Activated CD4-positive, alpha-beta T cell treated with anti-CD3 and anti-CD28 coated beads for 36 hours (primary cell): ENCODE measurements at regions not wholly inside any gene's neighbourhood (a gene's known extent, or its start where the extent isn't known, plus 50 kb on each side); places are given as distances from the start of the nearest gene placed in this dataset.

Source experiments
- ATAC-seq: fragments of 200-7000 bp; cut with Tn5 transposase; one replicate; pipeline ENCODE4 v1.10.0; 2021; ENCODE audit warnings: mild to moderate bottlenecking, moderate library complexity
- CTCF ChIA-PET: fragments of 350-600 bp; sonication (Branson Sonifier 250); formaldehyde crosslinking; loops from one replicate; lab custom pipeline; 2021; ENCODE audit warnings: antibody characterized with exemption; lab: Charles Lee
- POLR2A ChIA-PET: fragments of 350-600 bp; sonication (Branson Sonifier 250); formaldehyde crosslinking; loops from one replicate; lab custom pipeline; 2021; ENCODE audit warnings: antibody characterized with exemption, inconsistent platforms; lab: Charles Lee
- DNase-seq: peaks from one replicate; pipeline ENCODE4 v3.0.0-alpha.2; 2020
- H3K27ac Mint-ChIP-seq: one replicate; pipeline ENCODE4 v1.8.0; 2021; ENCODE audit warnings: mixed read lengths
- H3K27me3 Mint-ChIP-seq: one replicate; pipeline ENCODE4 v1.8.0; 2021; ENCODE audit warnings: mixed read lengths
- H3K36me3 Mint-ChIP-seq: one replicate; pipeline ENCODE4 v1.8.0; 2021; ENCODE audit warnings: low read depth, mixed read lengths
- H3K4me1 Mint-ChIP-seq: one replicate; pipeline ENCODE4 v1.8.0; 2021; ENCODE audit warnings: mixed read lengths
- H3K4me3 Mint-ChIP-seq: one replicate; pipeline ENCODE4 v1.8.0; 2021; ENCODE audit warnings: mild to moderate bottlenecking, moderate library complexity, mixed read lengths
- H3K9me3 Mint-ChIP-seq: one replicate; pipeline ENCODE4 v1.8.0; 2021; ENCODE audit warnings: low read depth, mixed read lengths
- intact Hi-C, 2 experiments: fragments of 100-400 bp; cut with DNase I in 1 of 2; cut with micrococcal nuclease in 1 of 2; formaldehyde crosslinking; loops; one replicate each; pipeline versions ENCODE4 v1.14.2 to v1.15.1; 2022 to 2024; cut with DNase I, micrococcal nuclease

DNA sequence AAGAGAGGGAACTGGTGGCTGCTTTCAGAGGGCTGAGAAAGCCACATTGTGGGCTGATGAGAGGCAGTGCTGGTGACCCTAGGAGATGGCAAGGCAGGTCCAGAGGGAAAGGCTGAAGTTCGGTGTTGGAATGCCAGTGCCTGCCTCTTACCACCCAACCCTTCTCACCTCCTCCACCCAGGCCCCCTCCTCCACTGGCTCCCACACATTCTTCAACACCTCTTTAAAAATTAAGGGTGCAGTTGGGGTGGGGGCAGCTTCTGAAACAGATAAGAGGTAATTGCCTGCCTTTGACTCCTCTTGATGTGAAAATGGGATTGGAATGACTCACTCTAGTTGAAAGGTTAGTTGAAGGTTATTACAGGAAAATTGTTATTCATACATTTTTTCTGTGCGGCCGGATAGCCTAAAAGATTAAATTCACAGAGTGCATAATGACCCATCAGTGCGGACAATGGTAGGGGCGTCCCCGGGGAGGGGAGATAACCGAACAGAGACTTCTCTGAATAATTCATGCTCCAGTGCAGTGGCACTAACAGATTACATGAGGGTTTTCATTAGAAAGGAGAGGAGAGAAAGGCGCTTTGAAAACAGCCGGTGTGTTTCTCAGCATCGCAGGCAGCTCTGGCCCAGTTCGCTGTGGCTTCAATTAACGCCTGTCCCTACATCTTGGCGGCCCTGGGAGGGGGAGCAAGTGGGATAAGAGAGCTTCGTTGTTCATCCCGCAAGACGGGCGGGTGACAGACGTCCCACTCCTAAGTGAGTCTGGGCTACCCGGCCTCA is 212.4 kb downstream of the TLE3 start:
- no peaks in the 10 kb centered on the region for H3K27me3 Mint-ChIP-seq
- CTCF ChIA-PET, result no interaction called here
- ATAC-seq, result peak; percentile 26
- H3K27ac Mint-ChIP-seq, result no peak overlapping the region
- POLR2A ChIA-PET, result no interaction called here
- no peak overlapping the region for H3K4me3 Mint-ChIP-seq
- no peaks in the 10 kb centered on the region for H3K36me3 Mint-ChIP-seq
- no peak for DNase-seq
- H3K4me1 Mint-ChIP-seq, result peaks cover 6% of the 10 kb centered on the region
- no peaks in the 10 kb centered on the region for H3K9me3 Mint-ChIP-seq
- intact Hi-C loops, result no loop called here

DNA sequence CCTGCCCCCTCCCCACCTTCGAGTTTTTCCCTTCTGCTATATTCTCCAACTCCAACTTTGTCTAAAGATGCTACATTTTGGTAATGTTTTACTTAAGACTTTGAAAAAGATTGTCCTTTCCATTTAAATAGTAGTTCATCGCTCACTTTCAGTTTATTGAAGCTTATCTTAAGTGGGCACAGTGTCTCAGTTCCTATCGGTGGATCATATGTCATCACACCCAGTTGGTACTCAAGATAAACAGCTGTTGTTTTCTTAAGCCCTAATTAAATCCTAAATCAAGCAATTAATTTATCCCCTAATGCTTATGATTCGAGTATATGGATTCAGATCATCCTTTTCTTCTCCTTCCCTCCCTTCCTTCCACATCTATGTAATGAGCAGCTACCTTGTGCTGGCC is 210.7 kb downstream of the TLE3 start:
- intact Hi-C loops, result no loop called here
- H3K9me3 Mint-ChIP-seq, result peaks cover 4% of the 10 kb centered on the region
- ChIA-PET POLR2A (no interaction called here), CTCF (interaction anchor here (0.7 kb wide), 1 partner anchor 70 kb away, joined by 4 read pairs; no protein-coding TSS in a partner anchor)
- ATAC-seq (no peak), DNase-seq (no peak)
- no peaks in the 10 kb centered on the region for H3K36me3 Mint-ChIP-seq
- H3K27me3 Mint-ChIP-seq, result no peaks in the 10 kb centered on the region
- H3K27ac Mint-ChIP-seq, result no peak overlapping the region
- H3K4me1 Mint-ChIP-seq, result peaks cover 6% of the 10 kb centered on the region
- H3K4me3 Mint-ChIP-seq, result no peak overlapping the region

DNA sequence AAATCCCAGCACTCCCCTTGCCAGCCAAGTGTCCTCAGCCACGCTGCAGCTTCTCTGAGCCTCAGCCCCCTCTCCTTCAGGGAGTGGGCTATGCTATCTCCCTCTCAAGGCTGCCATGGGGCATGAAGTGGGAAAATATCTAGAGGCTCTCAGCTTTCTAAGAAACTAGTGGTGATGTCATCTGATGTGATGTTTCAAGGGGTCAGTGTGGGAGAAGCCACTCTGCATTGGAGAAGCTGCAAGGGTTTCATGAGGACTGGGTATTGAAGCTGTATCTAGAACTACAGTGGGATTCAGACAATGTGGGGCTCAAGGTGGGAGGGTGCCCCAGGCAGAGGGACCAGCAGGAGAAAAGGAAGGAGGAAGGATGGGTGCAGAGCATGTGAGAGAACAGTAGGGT is 210.2 kb downstream of the TLE3 start:
- Mint-ChIP-seq H3K27ac (no peak overlapping the region), H3K36me3 (no peaks in the 10 kb centered on the region), H3K4me3 (no peak overlapping the region), H3K27me3 (no peaks in the 10 kb centered on the region), H3K4me1 (peaks cover 6% of the 10 kb centered on the region), H3K9me3 (peaks cover 4% of the 10 kb centered on the region)
- intact Hi-C loops, result no loop called here
- ChIA-PET POLR2A (no interaction called here), CTCF (interaction anchor here (1.0 to 1.6 kb wide), 2 partner anchors 24 to 291 kb away, joined by 3 to 4 read pairs; no protein-coding TSS in a partner anchor)
- ATAC-seq (no peak), DNase-seq (no peak)

DNA sequence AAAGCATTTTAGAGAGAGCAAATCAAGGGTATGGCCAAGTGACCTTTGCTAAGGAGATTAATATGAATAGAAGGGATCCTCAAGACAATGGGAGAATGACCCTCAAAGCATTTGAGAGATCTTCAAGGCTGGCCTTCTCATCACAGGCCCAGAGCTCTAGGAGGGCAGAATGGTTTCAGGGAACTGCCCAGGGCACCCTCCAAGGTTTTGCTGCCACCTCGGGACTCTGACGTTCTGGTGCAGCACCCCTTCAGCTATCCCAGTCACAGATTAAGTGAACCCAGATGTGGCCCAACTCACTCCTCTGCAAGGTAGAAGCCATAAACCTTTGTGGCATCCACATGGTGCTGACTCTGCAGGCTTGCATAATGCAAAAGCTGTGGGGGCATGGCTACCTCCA is 209.3 kb downstream of the TLE3 start:
- no peak overlapping the region for H3K27ac Mint-ChIP-seq
- ATAC-seq (no peak), DNase-seq (no peak)
- no peak overlapping the region for H3K4me3 Mint-ChIP-seq
- ChIA-PET POLR2A (no interaction called here), CTCF (interaction anchor here (0.6 to 1.6 kb wide), 3 partner anchors 25 to 292 kb away, joined by 3 to 4 read pairs (median 3); no protein-coding TSS in a partner anchor)
- H3K4me1 Mint-ChIP-seq, result peaks cover 6% of the 10 kb centered on the region
- H3K36me3 Mint-ChIP-seq, result no peaks in the 10 kb centered on the region
- intact Hi-C loops, result no loop called here
- no peaks in the 10 kb centered on the region for H3K27me3 Mint-ChIP-seq
- peaks cover 4% of the 10 kb centered on the region for H3K9me3 Mint-ChIP-seq

DNA sequence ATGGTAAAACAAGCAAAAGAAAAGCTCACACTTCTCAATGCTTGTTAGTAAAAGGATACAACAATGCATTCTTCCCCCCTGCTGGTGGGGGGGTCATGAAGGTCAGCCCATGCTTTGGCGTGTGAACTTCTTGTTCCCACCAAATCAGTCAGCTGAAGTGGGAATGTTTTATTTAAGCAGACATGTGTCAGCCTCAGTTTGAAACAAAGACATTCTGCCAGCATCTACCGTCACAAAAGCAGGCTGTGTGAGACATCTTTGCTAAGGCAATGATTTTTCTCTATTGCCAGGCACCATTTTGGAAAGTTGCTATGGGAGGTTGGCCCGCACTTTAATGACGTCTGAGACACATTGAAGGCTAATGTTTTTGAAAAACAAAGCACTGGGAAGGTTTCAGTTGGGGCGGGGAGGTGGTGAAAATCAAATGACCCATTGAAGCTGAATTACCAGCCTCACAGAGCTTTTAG is 206.6 kb downstream of the TLE3 start:
- POLR2A ChIA-PET, result no interaction called here
- Mint-ChIP-seq H3K36me3 (no peaks in the 10 kb centered on the region), H3K9me3 (peaks cover 4% of the 10 kb centered on the region), H3K4me3 (no peak overlapping the region), H3K4me1 (no peaks in the 10 kb centered on the region), H3K27ac (no peak overlapping the region), H3K27me3 (peaks cover 12% of the 10 kb centered on the region)
- ATAC-seq (no peak), DNase-seq (no peak)
- intact Hi-C loops, result no loop called here
- CTCF ChIA-PET, result no interaction called here

DNA sequence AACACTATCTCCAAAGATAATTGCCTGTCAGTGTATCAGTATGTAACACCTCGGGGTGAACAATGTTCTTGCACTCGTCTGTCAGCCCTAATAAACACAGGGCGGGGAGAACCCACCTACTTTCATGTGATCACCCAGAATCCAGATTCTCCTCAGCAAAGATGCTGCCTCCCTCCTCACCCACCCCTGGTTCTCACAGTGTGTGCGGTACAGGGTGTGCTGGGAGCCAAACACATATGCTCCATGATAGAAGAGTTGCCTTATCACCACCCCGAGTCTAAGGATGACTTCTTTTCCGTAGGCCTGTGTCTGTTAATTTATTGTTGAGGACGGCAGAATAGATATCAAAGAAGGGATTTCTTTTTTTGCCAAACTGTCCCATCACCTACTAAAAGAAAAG is 206.1 kb downstream of the TLE3 start:
- POLR2A ChIA-PET, result no interaction called here
- DNase-seq, result no peak
- CTCF ChIA-PET, result no interaction called here
- intact Hi-C loops, result no loop called here
- Mint-ChIP-seq H3K36me3 (no peaks in the 10 kb centered on the region), H3K27ac (no peak overlapping the region), H3K4me3 (no peak overlapping the region), H3K27me3 (peaks cover 12% of the 10 kb centered on the region), H3K4me1 (no peaks in the 10 kb centered on the region), H3K9me3 (peaks cover 4% of the 10 kb centered on the region)
- ATAC-seq, result no peak

DNA sequence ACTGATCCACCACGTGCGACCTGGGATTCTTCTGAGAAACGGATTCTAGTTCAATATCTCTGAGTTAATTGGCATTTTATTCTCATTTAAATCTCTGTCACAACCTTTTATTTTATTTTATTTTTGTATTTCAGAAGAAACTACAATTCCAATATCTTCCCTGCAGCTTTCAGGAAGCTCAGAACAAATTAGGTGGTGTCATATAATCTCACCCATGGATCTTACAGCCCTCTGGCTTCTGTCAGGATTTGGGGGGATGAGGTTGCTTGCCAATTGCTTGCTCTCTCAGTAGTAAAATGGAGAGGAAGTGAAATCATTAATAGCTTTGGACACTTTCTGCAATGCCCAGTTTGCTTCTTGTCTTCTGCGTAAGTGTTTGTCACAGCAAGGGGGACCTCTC is 205.4 kb downstream of the TLE3 start:
- no peaks in the 10 kb centered on the region for H3K36me3 Mint-ChIP-seq
- no peaks in the 10 kb centered on the region for H3K4me1 Mint-ChIP-seq
- no peak overlapping the region for H3K4me3 Mint-ChIP-seq
- DNase-seq (no peak), ATAC-seq (no peak)
- H3K27ac Mint-ChIP-seq, result no peak overlapping the region
- H3K27me3 Mint-ChIP-seq, result peaks cover 14% of the 10 kb centered on the region
- ChIA-PET CTCF (no interaction called here), POLR2A (no interaction called here)
- intact Hi-C loops, result no loop called here
- peaks cover 4% of the 10 kb centered on the region for H3K9me3 Mint-ChIP-seq

DNA sequence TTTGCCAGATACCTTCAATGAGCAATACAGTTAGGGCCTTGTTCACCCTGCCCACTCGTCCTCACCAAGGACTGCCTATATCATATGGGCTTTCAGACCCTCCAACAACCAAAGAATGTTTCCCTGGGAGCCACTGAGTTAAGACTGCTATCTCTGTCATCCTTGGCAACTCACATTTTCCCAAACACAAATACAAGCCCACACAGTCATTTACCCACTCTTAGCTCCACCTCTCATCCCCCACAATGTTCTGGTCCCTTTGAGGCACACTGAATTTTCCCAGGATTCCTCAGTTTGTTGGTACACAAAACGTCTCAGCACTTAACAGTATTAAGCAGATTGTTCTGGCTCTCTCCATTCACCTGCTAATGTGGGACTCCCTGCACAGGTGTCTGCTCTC is 204.6 kb downstream of the TLE3 start:
- intact Hi-C loops, result no loop called here
- H3K9me3 Mint-ChIP-seq, result peaks cover 4% of the 10 kb centered on the region
- CTCF ChIA-PET, result no interaction called here
- no peaks in the 10 kb centered on the region for H3K36me3 Mint-ChIP-seq
- no peak for ATAC-seq
- no peak overlapping the region for H3K27ac Mint-ChIP-seq
- DNase-seq, result no peak
- peaks cover 16% of the 10 kb centered on the region for H3K27me3 Mint-ChIP-seq
- no peaks in the 10 kb centered on the region for H3K4me1 Mint-ChIP-seq
- POLR2A ChIA-PET, result no interaction called here
- no peak overlapping the region for H3K4me3 Mint-ChIP-seq

DNA sequence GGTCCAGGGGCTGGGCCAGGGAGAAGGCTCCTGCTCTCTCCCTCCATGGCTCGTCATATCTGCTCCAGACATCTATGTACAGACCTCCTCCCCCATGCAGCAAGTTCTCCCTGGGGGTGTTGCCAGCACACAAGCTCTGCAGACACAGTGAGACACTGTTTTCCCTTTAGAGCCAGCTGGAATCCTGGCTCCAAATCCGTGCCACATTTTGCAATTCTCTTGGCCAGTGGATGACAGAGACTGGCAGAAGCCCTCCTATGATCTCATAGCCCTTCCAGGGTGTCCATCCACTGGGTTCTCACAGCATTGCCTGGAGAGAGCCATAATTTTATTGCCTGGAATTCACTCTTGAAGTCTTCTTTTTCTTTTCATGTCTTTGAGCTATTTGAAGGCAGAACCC is 203.9 kb downstream of the TLE3 start:
- Mint-ChIP-seq H3K4me3 (no peak overlapping the region), H3K4me1 (no peaks in the 10 kb centered on the region), H3K36me3 (no peaks in the 10 kb centered on the region), H3K9me3 (peaks cover 4% of the 10 kb centered on the region), H3K27me3 (peaks cover 16% of the 10 kb centered on the region), H3K27ac (no peak overlapping the region)
- intact Hi-C loops, result no loop called here
- ATAC-seq (no peak), DNase-seq (no peak)
- POLR2A ChIA-PET, result no interaction called here
- CTCF ChIA-PET, result interaction anchor here (0.5 kb wide), 1 partner anchor 90 kb away, joined by 5 read pairs; no protein-coding TSS in a partner anchor

DNA sequence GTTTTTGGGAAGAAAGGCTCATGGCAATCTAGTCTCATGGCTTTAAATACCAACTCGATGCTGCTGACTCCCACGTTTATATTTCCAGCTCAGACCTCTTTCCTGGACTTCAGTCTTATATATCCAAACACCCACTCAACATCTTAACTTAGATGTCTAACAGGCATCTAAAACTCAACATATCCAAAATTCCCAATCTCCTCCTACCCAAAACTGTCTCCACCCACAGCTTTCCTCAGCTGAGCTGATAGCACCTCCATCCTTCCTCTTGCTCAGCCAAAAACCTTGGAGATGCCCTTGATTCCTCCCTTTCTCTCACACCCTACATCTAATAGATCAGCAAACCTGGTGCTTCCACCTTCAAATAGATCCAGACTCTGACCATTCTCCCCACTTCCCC is 202.5 kb downstream of the TLE3 start:
- H3K27me3 Mint-ChIP-seq, result peaks cover 16% of the 10 kb centered on the region
- ATAC-seq, result no peak
- no peak for DNase-seq
- H3K9me3 Mint-ChIP-seq, result peaks cover 4% of the 10 kb centered on the region
- H3K4me3 Mint-ChIP-seq, result no peak overlapping the region
- POLR2A ChIA-PET, result no interaction called here
- H3K27ac Mint-ChIP-seq, result no peak overlapping the region
- intact Hi-C loops, result no loop called here
- no peaks in the 10 kb centered on the region for H3K36me3 Mint-ChIP-seq
- CTCF ChIA-PET, result interaction anchor here (0.6 kb wide), 1 partner anchor 271 kb away, joined by 3 read pairs; no protein-coding TSS in a partner anchor
- H3K4me1 Mint-ChIP-seq, result no peaks in the 10 kb centered on the region

DNA sequence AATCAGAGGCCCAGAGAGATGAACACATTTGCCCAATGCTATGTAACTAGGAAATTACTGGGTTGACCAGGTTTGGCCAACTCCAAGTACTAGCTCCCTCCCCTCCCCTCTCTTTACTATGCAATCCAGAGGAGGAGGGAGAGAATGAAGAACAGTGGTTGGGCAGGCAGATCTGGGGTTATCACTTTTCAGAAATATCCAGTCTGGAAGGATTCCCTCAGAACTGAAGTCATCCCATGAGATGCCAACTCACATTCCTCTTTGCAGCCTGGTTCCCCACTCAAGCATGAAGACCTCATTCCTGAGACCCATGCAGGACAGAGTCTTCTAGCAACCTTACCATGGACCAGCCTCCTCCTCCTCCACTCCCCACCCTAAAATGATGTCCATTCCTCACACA is 201.1 kb downstream of the TLE3 start:
- intact Hi-C loops, result no loop called here
- no peak for ATAC-seq
- no peak for DNase-seq
- no peak overlapping the region for H3K4me3 Mint-ChIP-seq
- ChIA-PET POLR2A (no interaction called here), CTCF (interaction anchor here (1.0 kb wide), 1 partner anchor 15 kb away, joined by 3 read pairs; no protein-coding TSS in a partner anchor)
- no peaks in the 10 kb centered on the region for H3K36me3 Mint-ChIP-seq
- H3K9me3 Mint-ChIP-seq, result no peaks in the 10 kb centered on the region
- H3K27ac Mint-ChIP-seq, result no peak overlapping the region
- H3K27me3 Mint-ChIP-seq, result peaks cover 16% of the 10 kb centered on the region
- no peaks in the 10 kb centered on the region for H3K4me1 Mint-ChIP-seq

DNA sequence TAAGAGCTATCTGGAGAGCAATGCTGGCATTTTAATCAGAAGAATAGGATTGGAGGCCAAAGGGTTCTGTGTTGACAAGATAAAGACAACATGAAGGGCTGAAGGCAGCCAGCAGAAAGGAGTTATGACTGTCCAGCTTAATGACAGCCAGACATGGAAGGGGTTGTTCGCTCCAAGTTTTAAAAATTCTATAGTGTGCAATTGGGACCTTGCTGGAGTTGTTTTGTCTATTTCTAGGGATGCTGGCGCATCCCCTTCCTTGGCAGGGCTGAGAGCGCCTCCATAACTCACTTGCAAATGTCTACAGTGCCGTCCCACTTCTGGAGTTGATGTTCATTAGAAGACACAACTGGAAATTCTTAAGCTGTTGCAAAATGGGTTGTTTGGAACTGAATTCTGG is 200.7 kb downstream of the TLE3 start:
- peaks cover 16% of the 10 kb centered on the region for H3K27me3 Mint-ChIP-seq
- no peaks in the 10 kb centered on the region for H3K4me1 Mint-ChIP-seq
- ATAC-seq (no peak), DNase-seq (no peak)
- H3K27ac Mint-ChIP-seq, result no peak overlapping the region
- intact Hi-C loops, result no loop called here
- no peaks in the 10 kb centered on the region for H3K9me3 Mint-ChIP-seq
- ChIA-PET CTCF (interaction anchor here (1.0 to 1.2 kb wide), 2 partner anchors 10 to 14 kb away, joined by 3 read pairs; no protein-coding TSS in a partner anchor), POLR2A (no interaction called here)
- no peaks in the 10 kb centered on the region for H3K36me3 Mint-ChIP-seq
- no peak overlapping the region for H3K4me3 Mint-ChIP-seq
